GM23338 (cell line): ENCODE measurements at regions not wholly inside any gene's neighbourhood (a gene's known extent, or its start where the extent isn't known, plus 50 kb on each side); places are given as distances from the start of the nearest gene placed in this dataset.

Experiments used
- CTCF ChIP-seq, 2 experiments: fragments of 200-600 bp in 1 of 2; sonication (generic) in 1 of 2; conservative IDR thresholded peaks; 2 replicates each; pipeline versions ENCODE4 v1.5.1 to v1.6.1; 2016 to 2017; ENCODE audit warnings: antibody characterized with exemption in 2 of 2, low read depth in 2 of 2, mild to moderate bottlenecking in 2 of 2, moderate library complexity in 1 of 2
- ETS1 ChIP-seq: IDR thresholded peaks from 2 replicates; pipeline ENCODE4 v1.6.1; 2016; ENCODE audit warnings: antibody characterized with exemption
- EZH2 ChIP-seq: fragments of 200-600 bp; sonication (generic); IDR thresholded peaks from one replicate; pipeline ENCODE4 v1.8.0; 2017; ENCODE audit warnings: antibody characterized with exemption, mild to moderate bottlenecking, low read depth; ENCODE audit not compliant: unreplicated experiment
- EZH2phosphoT487 ChIP-seq: fragments of 200-600 bp; sonication (generic); IDR thresholded peaks from one replicate; pipeline ENCODE4 v1.8.1; 2018; ENCODE audit warnings: antibody characterized with exemption; ENCODE audit not compliant: unreplicated experiment
- JUNB ChIP-seq: IDR thresholded peaks from one replicate; pipeline ENCODE4 v1.6.1; 2016; ENCODE audit warnings: antibody characterized with exemption; ENCODE audit not compliant: unreplicated experiment
- POLR2AphosphoS5 ChIP-seq: IDR thresholded peaks from 2 replicates; pipeline ENCODE4 v1.6.1; 2016; ENCODE audit warnings: antibody characterized with exemption, low read depth
- REST ChIP-seq: IDR thresholded peaks from one replicate; pipeline ENCODE4 v1.6.1; 2018; ENCODE audit warnings: antibody characterized with exemption; ENCODE audit not compliant: unreplicated experiment

GRCh38 chrX:147693511-147693910 lies 218.2 kb upstream of the FMR1 start:
- no peak for TF ChIP-seq POLR2AphosphoS5
- TF ChIP-seq CTCF (conservative IDR thresholded peaks at IDR 0.05; ENCODE audit: low read depth in 2 of 2) = no peak
- TF ChIP-seq JUNB = no peak
- TF ChIP-seq REST = no peak
- TF ChIP-seq EZH2phosphoT487 = no peak
- TF ChIP-seq EZH2 = no peak
- TF ChIP-seq ETS1 = no peak
